Inferior parietal cortex (tissue), 1 donor: ENCODE measurements at regions not wholly inside any gene's neighbourhood (a gene's known extent, or its start where the extent isn't known, plus 50 kb on each side); places are given as distances from the start of the nearest gene placed in this dataset.

Experiments
- DNase-seq: peaks from one replicate; pipeline ENCODE4 v3.0.0-alpha.2; 2016; ENCODE audit errors: extremely low spot score

GRCh38 chr5:126355940-126356339, 67.3 kb upstream of the GRAMD2B start:
- no peak for DNase-seq

GRCh38 chr5:126357585-126358342, 65.4 kb upstream of the GRAMD2B start:
- DNase-seq, result no peak

- no peak for DNase-seq
Measured at GRCh38 chr5:126358525-126358924, 64.7 kb upstream of the GRAMD2B start.

GRCh38 chr5:126359884-126360283, 63.3 kb upstream of the GRAMD2B start:
- DNase-seq, result no peak

- DNase-seq, result no peak
Measured at GRCh38 chr5:126360467-126360866, 62.7 kb upstream of the GRAMD2B start.

GRCh38 chr5:126363658-126364057, 59.6 kb upstream of the GRAMD2B start:
- no peak for DNase-seq

- DNase-seq, result no peak
Measured at GRCh38 chr5:126364206-126364902, 58.9 kb upstream of the GRAMD2B start.

GRCh38 chr5:126365446-126366198, 57.6 kb upstream of the GRAMD2B start:
- no peak for DNase-seq

GRCh38 chr5:126366199-126366560, 57.0 kb upstream of the GRAMD2B start:
- DNase-seq, result no peak

GRCh38 chr5:126368239-126368812, 54.9 kb upstream of the GRAMD2B start:
- no peak for DNase-seq

- no peak for DNase-seq
Measured at GRCh38 chr5:126369083-126369482, 54.1 kb upstream of the GRAMD2B start.

- DNase-seq, result no peak
Measured at GRCh38 chr5:126369995-126370731, 53.0 kb upstream of the GRAMD2B start.

GRCh38 chr5:126370796-126371718, 52.2 kb upstream of the GRAMD2B start:
- no peak for DNase-seq

GRCh38 chr5:126373375-126374108, 49.7 kb upstream of the GRAMD2B start:
- DNase-seq, result no peak
